ENCODE measurements at regions not wholly inside any gene's neighbourhood (a gene's known extent, or its start where the extent isn't known, plus 50 kb on each side); places are given as distances from the start of the nearest gene placed in this dataset.

DNA sequence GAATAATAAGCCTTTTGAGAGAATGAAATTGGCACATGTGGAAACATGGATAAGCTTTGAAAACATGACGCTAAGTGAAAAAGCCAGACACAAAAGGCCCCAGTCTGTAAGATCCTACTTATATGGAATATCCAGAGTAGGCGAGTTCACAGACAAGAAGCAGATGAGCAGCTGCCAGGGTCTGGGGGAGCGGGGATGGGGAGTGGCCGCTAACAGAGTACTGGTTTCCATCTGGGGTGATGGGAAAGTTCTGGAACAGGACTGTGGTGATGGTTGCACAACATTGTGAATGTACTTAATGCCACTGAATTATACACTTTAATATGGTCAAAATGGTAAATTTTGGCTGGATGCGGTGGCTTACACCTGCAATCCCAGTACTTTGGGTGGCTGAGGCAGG lies 126.5 kb downstream of the SPATA19 start:
- TF ChIP-seq, protein P1, sequence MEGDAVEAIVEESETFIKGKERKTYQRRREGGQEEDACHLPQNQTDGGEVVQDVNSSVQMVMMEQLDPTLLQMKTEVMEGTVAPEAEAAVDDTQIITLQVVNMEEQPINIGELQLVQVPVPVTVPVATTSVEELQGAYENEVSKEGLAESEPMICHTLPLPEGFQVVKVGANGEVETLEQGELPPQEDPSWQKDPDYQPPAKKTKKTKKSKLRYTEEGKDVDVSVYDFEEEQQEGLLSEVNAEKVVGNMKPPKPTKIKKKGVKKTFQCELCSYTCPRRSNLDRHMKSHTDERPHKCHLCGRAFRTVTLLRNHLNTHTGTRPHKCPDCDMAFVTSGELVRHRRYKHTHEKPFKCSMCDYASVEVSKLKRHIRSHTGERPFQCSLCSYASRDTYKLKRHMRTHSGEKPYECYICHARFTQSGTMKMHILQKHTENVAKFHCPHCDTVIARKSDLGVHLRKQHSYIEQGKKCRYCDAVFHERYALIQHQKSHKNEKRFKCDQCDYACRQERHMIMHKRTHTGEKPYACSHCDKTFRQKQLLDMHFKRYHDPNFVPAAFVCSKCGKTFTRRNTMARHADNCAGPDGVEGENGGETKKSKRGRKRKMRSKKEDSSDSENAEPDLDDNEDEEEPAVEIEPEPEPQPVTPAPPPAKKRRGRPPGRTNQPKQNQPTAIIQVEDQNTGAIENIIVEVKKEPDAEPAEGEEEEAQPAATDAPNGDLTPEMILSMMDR (IDR thresholded peaks at IDR 0.05), result no peak
- no peak for TF ChIP-seq POLR2AphosphoS5 (IDR thresholded peaks at IDR 0.05; ENCODE audit: low read depth, low read length)

Measured in Panc1 (cell line).